ENCODE measurements at regions not wholly inside any gene's neighbourhood (a gene's known extent, or its start where the extent isn't known, plus 50 kb on each side); places are given as distances from the start of the nearest gene placed in this dataset.

DNA sequence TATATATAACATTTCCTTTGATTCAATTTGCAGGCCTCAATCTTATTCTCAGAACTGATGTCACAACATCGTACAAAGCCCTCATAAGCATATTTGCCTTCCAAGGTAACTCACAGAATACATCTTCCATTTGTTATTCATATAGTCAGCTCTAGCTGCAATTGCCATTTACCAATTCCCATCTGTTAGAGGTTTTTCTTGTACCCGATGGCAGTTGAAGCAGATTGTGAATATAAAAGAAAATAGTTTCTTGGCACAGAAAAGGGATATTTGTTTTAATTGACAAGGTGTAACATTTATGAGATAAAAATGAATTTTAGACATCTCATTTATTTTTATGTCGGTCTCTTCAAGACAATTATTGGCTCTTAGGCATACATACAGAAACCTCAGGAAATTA is 311.3 kb downstream of the TRIML1 start:
- BruUV-seq (replicated peaks), result no TSS peak
- no peaks in the 10 kb centered on the region; the same call in 1 of the 2 replicates for H3K4me1 ChIP-seq (ENCODE audit: control insufficient read depth, insufficient read depth, low read length)
- no peaks in the 10 kb centered on the region for H4K20me1 ChIP-seq (ENCODE audit: insufficient read depth, low read length)
- H2AK5ac ChIP-seq (ENCODE audit: low read depth, low read length), result no peak overlapping the region
- no peaks in the 10 kb centered on the region for H3K9me1 ChIP-seq (ENCODE audit: insufficient read depth, low read length)
- no peak overlapping the region for H2AK9ac ChIP-seq (replicated peaks; ENCODE audit: low read depth, low read length, poor library complexity)
- no peak overlapping the region for H2BK20ac ChIP-seq (ENCODE audit: low read depth, low read length)
- ATAC-seq (ENCODE audit: low read depth) (no peak), DNase-seq (no peak)
- CTCF ChIA-PET, result no interaction called here
- H4K8ac ChIP-seq (ENCODE audit: low read depth in 2 of 2, low read length in 2 of 2), result no peak overlapping the region
- H3K4me2 ChIP-seq (ENCODE audit: low read depth, low read length), result no peak overlapping the region
- no peak overlapping the region for H3K4ac ChIP-seq (ENCODE audit: low read depth, low read length)
- H3K36me3 ChIP-seq (ENCODE audit: control insufficient read depth, insufficient read depth, low read length), result no peaks in the 10 kb centered on the region
- no peak overlapping the region for H2BK5ac ChIP-seq (ENCODE audit: low read depth, low read length, poor library complexity, severe bottlenecking)
- H3K9ac ChIP-seq (ENCODE audit: low read depth, low read length), result no peak overlapping the region
- no peak overlapping the region for H2BK120ac ChIP-seq (ENCODE audit: low read depth, low read length)
- no peak for TF ChIP-seq MXI1 (IDR thresholded peaks at IDR 0.05; ENCODE audit: borderline replicate concordance, low read depth, low read length)
- no peak for TF ChIP-seq FOS (IDR thresholded peaks at IDR 0.05; ENCODE audit: low read depth, low read length)
- TF ChIP-seq CHD1 (IDR thresholded peaks at IDR 0.05; ENCODE audit: low read depth, low read length), result no peak
- TF ChIP-seq, protein P1, sequence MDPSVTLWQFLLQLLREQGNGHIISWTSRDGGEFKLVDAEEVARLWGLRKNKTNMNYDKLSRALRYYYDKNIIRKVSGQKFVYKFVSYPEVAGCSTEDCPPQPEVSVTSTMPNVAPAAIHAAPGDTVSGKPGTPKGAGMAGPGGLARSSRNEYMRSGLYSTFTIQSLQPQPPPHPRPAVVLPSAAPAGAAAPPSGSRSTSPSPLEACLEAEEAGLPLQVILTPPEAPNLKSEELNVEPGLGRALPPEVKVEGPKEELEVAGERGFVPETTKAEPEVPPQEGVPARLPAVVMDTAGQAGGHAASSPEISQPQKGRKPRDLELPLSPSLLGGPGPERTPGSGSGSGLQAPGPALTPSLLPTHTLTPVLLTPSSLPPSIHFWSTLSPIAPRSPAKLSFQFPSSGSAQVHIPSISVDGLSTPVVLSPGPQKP (IDR thresholded peaks at IDR 0.05; ENCODE audit: borderline replicate concordance, low read depth, low read length), result no peak
- no peak for TF ChIP-seq CEBPB (IDR thresholded peaks at IDR 0.05; ENCODE audit: low read depth, low read length)
- no peak for TF ChIP-seq POLR2A (IDR thresholded peaks at IDR 0.05; ENCODE audit: low read depth, low read length)
- TF ChIP-seq RCOR1 (IDR thresholded peaks at IDR 0.05; ENCODE audit: insufficient replicate concordance, low read length), result no peak
- H3K56ac ChIP-seq (ENCODE audit: extremely low read depth, insufficient read depth, low read length), result no peak overlapping the region
- H3K9me3 ChIP-seq (ENCODE audit: control insufficient read depth, insufficient read depth, low read length), result no peaks in the 10 kb centered on the region
- H2AFZ ChIP-seq (replicated peaks; ENCODE audit: low read length, poor library complexity), result no peak overlapping the region
- no CpG with 5 or more reads among the region's 3 CpGs for WGBS, 2 experiments (ENCODE audit: extremely low coverage in 2 of 2, insufficient read length in 1 of 2)
- POLR2A ChIA-PET (ENCODE audit: unreplicated experiment), result no interaction called here
- H3K4me3 ChIP-seq (ENCODE audit: insufficient read depth, low read depth, low read length), result no peak overlapping the region
- H3K27me3 ChIP-seq (ENCODE audit: control insufficient read depth, insufficient read depth, low read length), result no peaks in the 10 kb centered on the region
- no peaks in the 10 kb centered on the region for H3K79me1 ChIP-seq (ENCODE audit: low read depth in 1 of 2, low read length in 2 of 2)
- intact Hi-C loops (cut with micrococcal nuclease) (no loop called here), dilution Hi-C loops (cut with HindIII; ENCODE audit: low sequenced_read_pairs, unreplicated experiment) (no loop called here), in situ Hi-C loops (cut with MboI; ENCODE audit: low sequenced_read_pairs) (no loop called here)
- H3K18ac ChIP-seq (ENCODE audit: low read depth, low read length), result no peak overlapping the region
- H3K27ac ChIP-seq (ENCODE audit: insufficient read depth, low read length), result no peak overlapping the region
- no peak overlapping the region for H4K91ac ChIP-seq (ENCODE audit: insufficient read depth, low read depth, low read length)
- no peak overlapping the region for H4K5ac ChIP-seq (ENCODE audit: low read depth, low read length)
- no peak overlapping the region for H3K23ac ChIP-seq (ENCODE audit: low read depth, low read length)
- H2BK15ac ChIP-seq (ENCODE audit: low read depth, low read length), result no peak overlapping the region
- no peak overlapping the region for H3K14ac ChIP-seq (replicated peaks; ENCODE audit: low read depth, low read length)

All from IMR-90 (cell line).